GM21360 (cell line): ENCODE measurements at regions not wholly inside any gene's neighbourhood (a gene's known extent, or its start where the extent isn't known, plus 50 kb on each side); places are given as distances from the start of the nearest gene placed in this dataset.

Experiments
- ATAC-seq: cut with Tn5 transposase; IDR thresholded peaks from one replicate; pipeline ENCODE4 v1.9.1; 2021; ENCODE audit warnings: mild to moderate bottlenecking, moderate library complexity; ENCODE audit not compliant: unreplicated experiment

DNA sequence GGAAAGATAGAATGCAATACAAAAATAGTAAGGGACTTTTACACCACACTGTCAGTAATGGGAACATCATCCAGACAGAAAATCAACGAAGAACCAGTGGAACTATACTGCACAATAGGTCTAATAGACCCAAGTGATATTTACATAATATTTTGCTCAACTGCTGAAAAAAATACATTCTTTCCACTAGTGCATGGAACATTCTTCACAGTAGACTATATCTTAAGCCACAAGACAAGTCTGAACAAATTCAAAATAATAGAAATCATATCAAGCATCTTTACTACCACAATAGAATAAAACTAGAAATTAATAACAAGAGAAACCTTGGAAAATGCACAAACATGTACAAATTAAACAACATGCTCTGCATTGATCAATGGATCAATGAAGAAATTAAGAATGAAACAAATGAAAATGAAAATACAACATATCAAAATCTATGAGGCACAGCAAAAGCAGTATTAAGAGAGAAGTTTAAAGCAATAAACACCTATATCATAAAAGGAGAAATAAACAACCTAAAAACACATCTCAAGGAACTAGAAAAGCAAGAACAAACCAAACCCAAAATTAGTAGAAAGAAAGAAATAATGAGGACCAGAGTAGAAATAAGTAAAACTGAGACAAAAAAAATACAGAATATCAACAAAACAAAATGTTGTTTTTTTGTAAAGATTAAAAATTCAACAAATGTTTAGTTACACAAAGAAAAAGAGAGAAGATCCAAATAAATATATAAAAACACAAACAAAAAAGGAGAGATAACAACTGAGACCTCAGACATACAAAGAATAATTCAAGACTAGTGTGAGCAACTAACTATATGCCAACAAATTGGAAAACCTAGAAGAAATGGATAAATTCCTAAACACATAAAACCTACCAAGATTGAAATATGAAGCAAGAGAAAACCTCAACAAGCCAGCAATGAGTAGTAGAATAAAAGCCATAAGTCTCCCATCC, 51.5 kb upstream of the ANTXR2 start:
- no peak for ATAC-seq
